Ishikawa (cell line): ENCODE measurements at regions not wholly inside any gene's neighbourhood (a gene's known extent, or its start where the extent isn't known, plus 50 kb on each side); places are given as distances from the start of the nearest gene placed in this dataset.

Experiments
- CREB1 ChIP-seq: IDR thresholded peaks from 2 replicates; pipeline ENCODE4 v1.6.1; 2012; ENCODE audit warnings: low read depth
- TCF12 ChIP-seq: IDR thresholded peaks from 2 replicates; pipeline ENCODE4 v1.6.1; 2012; ENCODE audit warnings: low read depth

DNA sequence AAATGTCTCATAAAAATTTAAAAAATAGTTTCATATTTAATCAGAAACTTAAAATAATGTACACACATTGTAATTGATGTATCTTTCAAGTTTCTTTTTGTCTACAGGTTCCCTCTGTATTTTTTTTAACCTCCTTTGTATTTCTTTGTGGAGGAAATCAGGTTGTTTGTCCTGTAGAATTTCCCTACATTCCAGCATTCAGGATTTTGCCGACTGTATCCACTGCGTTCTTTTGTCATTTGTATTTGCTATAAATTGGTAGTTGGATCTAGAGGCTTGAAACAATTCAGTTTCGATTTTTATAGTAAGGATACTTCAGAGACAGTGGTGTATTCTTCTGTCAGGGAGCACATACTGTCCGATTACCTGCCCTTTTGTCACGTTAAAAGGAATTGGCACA, 367.2 kb downstream of the SOX2 start:
- TF ChIP-seq TCF12, result no peak
- no peak for TF ChIP-seq CREB1
